GM13976 (cell line): ENCODE measurements at regions not wholly inside any gene's neighbourhood (a gene's known extent, or its start where the extent isn't known, plus 50 kb on each side); places are given as distances from the start of the nearest gene placed in this dataset.
A peak's percentile ranks its signal among the peaks of the same experiment; 100 is the strongest.

ENCODE experiments used
- DNase-seq: peaks from one replicate; pipeline ENCODE4 v3.0.0; 2012; ENCODE audit warnings: low spot score
- CTCF ChIP-seq: IDR thresholded peaks from 2 replicates; pipeline ENCODE4 v1.5.1; 2012; ENCODE audit warnings: borderline replicate concordance, mild to moderate bottlenecking; ENCODE audit not compliant: insufficient read depth; ENCODE audit errors: extremely low read depth, missing control alignments, control extremely low read depth
- in situ Hi-C: fragments of 300-500 bp; cut with MboI; formaldehyde crosslinking; loops from one replicate; pipeline ENCODE4 v1.12.0; 2022; ENCODE audit warnings: low sequenced_read_pairs, mixed read lengths, inconsistent platforms; ENCODE audit not compliant: unreplicated experiment

- DNase-seq, result peak; percentile 64
- in situ Hi-C loops, result no loop called here
- TF ChIP-seq CTCF, result no peak
Observed at GRCh38 chr13:44259045-44260027, 114.3 kb upstream of the SERP2 start.

- in situ Hi-C loops, result no loop called here
- no peak for DNase-seq
- TF ChIP-seq CTCF, result no peak
Observed at GRCh38 chr13:44260336-44260735, 113.3 kb upstream of the SERP2 start.

GRCh38 chr13:44263751-44264620 is 109.6 kb upstream of the SERP2 start:
- in situ Hi-C loops, result no loop called here
- no peak for TF ChIP-seq CTCF

GRCh38 chr13:44266305-44266704 is 107.3 kb upstream of the SERP2 start:
- no peak for DNase-seq
- TF ChIP-seq CTCF, result no peak
- in situ Hi-C loops, result no loop called here

More at GRCh38 chr13:44263751-44264620, 109.6 kb upstream of the SERP2 start:
- DNase-seq, result no peak

- no peak for DNase-seq
- in situ Hi-C loops, result no loop called here
- TF ChIP-seq CTCF, result no peak
Observed at GRCh38 chr13:44266772-44267171, 106.9 kb upstream of the SERP2 start.

- no peak for TF ChIP-seq CTCF
- in situ Hi-C loops, result no loop called here
- no peak for DNase-seq
Observed at GRCh38 chr13:44267203-44267602, 106.4 kb upstream of the SERP2 start.
